ENCODE measurements at regions not wholly inside any gene's neighbourhood (a gene's known extent, or its start where the extent isn't known, plus 50 kb on each side); places are given as distances from the start of the nearest gene placed in this dataset.

DNA sequence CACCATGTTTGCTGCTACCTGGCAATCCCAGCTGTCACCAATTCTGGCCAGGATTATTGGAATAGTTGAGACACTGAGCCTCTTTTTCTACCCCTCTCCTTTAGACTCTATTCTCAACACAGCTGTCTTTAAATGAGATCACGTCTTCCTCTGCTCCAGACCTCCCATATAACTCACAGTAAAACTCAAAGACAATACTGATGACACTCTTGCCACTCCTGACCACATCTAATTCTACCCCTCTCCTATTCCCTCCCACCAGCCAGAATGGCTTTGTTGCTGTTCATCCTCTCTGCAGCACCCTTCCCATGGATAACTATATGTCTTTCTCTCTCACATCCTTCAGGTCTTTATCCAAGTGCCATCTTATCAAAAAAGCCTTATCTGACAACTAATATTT, 188.6 kb upstream of the IL15 start:
- TF ChIP-seq, protein P1, sequence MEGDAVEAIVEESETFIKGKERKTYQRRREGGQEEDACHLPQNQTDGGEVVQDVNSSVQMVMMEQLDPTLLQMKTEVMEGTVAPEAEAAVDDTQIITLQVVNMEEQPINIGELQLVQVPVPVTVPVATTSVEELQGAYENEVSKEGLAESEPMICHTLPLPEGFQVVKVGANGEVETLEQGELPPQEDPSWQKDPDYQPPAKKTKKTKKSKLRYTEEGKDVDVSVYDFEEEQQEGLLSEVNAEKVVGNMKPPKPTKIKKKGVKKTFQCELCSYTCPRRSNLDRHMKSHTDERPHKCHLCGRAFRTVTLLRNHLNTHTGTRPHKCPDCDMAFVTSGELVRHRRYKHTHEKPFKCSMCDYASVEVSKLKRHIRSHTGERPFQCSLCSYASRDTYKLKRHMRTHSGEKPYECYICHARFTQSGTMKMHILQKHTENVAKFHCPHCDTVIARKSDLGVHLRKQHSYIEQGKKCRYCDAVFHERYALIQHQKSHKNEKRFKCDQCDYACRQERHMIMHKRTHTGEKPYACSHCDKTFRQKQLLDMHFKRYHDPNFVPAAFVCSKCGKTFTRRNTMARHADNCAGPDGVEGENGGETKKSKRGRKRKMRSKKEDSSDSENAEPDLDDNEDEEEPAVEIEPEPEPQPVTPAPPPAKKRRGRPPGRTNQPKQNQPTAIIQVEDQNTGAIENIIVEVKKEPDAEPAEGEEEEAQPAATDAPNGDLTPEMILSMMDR (IDR thresholded peaks at IDR 0.05) = no peak
- no peak for TF ChIP-seq POLR2A (IDR thresholded peaks at IDR 0.05)
